ENCODE measurements at regions not wholly inside any gene's neighbourhood (a gene's known extent, or its start where the extent isn't known, plus 50 kb on each side); places are given as distances from the start of the nearest gene placed in this dataset.
"Not testable (repeated sequence)": the region's sequence is repeated elsewhere in the genome, so short reads cannot be mapped to it uniquely, and the experiment has no call there.

DNA sequence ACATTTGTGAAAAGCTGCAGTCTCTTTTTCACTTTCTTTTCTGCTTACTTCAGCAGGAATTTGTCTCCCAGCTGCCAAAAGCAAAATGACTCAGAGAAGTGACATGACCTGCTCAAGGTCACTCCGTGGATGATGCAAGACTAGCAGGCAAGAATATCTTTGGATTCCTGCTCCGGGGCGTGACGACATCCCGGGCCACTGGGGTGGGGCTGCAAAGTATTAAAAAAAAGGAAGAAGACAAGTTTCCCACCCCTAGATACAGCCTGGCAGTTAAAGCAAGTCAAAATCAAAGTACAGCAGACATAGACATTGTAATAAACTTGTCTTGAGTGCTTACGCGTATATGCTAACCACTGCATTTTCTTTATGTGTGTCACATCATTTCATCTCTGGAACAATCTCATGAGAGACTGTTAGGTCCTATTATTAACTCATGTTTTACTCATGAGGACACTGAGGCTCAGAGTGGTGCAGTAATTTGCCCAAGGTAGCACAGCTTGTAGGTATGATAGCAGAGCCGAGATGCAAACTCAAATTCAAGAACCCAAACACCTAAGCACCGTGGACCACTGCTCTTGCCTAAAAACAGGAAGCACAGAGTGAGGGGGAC lies 485.2 kb upstream of the PROK2 start:
- Mint-ChIP-seq H3K27ac (no peak overlapping the region), H3K4me1 (peaks cover 5 to 87% (median 38%) of the 10 kb centered on the region in 4 donors), H3K4me3 (peak overlapping the region in 1 of 4 donors; percentile 31), H3K36me3 (no peaks in the 10 kb centered on the region), H3K27me3 (no peaks in the 10 kb centered on the region), H3K9me3 (no peaks in the 10 kb centered on the region)
- Histone ChIP-seq H3K36me3 (ENCODE audit: control insufficient read depth, insufficient read depth, low read length) (no peaks in the 10 kb centered on the region), H3K4me1 (ENCODE audit: control insufficient read depth, insufficient read depth, low read length, poor library complexity, severe bottlenecking) (peaks cover 30% of the 10 kb centered on the region), H3K4me3 (ENCODE audit: low read depth, low read length) (no peak overlapping the region), H3K27ac (ENCODE audit: insufficient read depth, low read length, poor library complexity, severe bottlenecking) (no peak overlapping the region), H3K27me3 (ENCODE audit: control insufficient read depth, insufficient read depth, low read length) (no peaks in the 10 kb centered on the region), H3K9me3 (ENCODE audit: control insufficient read depth in 2 of 2, low read length in 2 of 2) (no peaks in the 10 kb centered on the region)
- peak in 1 of 3 donors; percentile 41 for DNase-seq
- ATAC-seq (ENCODE audit: low read depth in 2 of 2), result no peak

DNA sequence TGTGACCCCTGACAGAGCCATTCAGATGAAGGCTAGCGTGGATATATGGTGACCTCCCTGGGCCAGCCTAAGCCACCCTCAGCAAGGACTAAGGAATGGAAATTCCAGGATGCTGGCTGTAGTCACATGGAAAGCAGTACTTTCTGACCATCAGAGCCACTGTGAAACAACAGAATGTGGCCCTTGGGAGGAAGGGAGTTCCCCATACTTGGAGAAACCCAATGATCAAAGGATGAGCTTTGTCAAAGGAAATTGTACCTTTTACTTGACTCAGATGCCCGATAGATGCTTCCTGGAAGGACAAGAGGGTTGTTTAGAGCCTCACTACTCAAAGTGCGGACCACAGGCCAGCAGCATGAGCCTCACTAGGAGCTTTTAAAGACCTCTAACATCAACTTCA lies 484.5 kb upstream of the PROK2 start:
- H3K36me3 Mint-ChIP-seq, result no peaks in the 10 kb centered on the region
- H3K27me3 Mint-ChIP-seq, result no peaks in the 10 kb centered on the region
- Histone ChIP-seq H3K36me3 (ENCODE audit: control insufficient read depth, insufficient read depth, low read length) (no peaks in the 10 kb centered on the region), H3K4me3 (ENCODE audit: low read depth, low read length) (no peak overlapping the region), H3K27me3 (ENCODE audit: control insufficient read depth, insufficient read depth, low read length) (no peaks in the 10 kb centered on the region), H3K27ac (ENCODE audit: insufficient read depth, low read length, poor library complexity, severe bottlenecking) (no peak overlapping the region), H3K9me3 (ENCODE audit: control insufficient read depth in 2 of 2, low read length in 2 of 2) (no peaks in the 10 kb centered on the region), H3K4me1 (ENCODE audit: control insufficient read depth, insufficient read depth, low read length, poor library complexity, severe bottlenecking) (peaks cover 25% of the 10 kb centered on the region)
- peak overlapping the region in 1 of 4 donors; percentile 31 for H3K4me3 Mint-ChIP-seq
- DNase-seq (no peak), ATAC-seq (ENCODE audit: low read depth in 2 of 2) (no peak)
- peak overlapping the region in 1 of 3 donors; percentile 27 for H3K27ac Mint-ChIP-seq
- H3K4me1 Mint-ChIP-seq, result peaks cover 5 to 79% (median 32%) of the 10 kb centered on the region in 4 donors
- no peaks in the 10 kb centered on the region for H3K9me3 Mint-ChIP-seq

DNA sequence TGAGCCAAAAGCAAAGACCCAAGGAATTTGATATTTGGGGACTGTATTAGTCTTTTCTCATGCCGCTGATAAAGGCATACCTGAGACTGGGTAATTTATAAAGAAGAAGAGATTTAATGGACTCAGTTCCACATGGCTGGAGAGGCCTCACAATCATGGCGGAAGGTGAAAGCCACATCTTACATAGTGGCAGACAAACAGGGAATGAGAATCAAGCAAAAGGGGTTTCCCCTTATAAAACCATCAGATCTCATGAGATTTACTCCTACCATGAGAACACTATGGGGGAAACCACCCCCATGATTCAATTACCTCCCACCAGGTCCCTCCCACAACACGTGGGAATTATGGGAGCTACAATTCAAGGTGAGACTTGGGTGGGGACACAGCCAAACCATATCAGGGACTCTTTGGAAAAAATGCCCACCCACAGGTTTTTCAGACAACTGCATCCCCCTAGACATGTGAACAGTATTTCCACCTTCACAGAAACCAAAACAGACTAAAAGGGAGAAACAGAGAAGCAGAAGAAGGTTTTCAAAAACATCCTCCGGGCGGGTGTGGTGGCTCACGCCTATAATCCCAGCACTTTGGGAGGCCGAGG lies 482.1 kb upstream of the PROK2 start:
- not testable (repeated sequence) for H3K27me3 ChIP-seq (ENCODE audit: control insufficient read depth, insufficient read depth, low read length); ATAC-seq (ENCODE audit: low read depth in 2 of 2); H3K27me3 Mint-ChIP-seq; H3K9me3 ChIP-seq (ENCODE audit: control insufficient read depth in 2 of 2, low read length in 2 of 2); H3K27ac ChIP-seq (ENCODE audit: insufficient read depth, low read length, poor library complexity, severe bottlenecking); H3K36me3 Mint-ChIP-seq; H3K36me3 ChIP-seq (ENCODE audit: control insufficient read depth, insufficient read depth, low read length); H3K4me3 Mint-ChIP-seq; H3K4me3 ChIP-seq (ENCODE audit: low read depth, low read length); DNase-seq; H3K9me3 Mint-ChIP-seq
- peaks cover 5 to 56% (median 22%) of the 10 kb centered on the region in 4 donors for H3K4me1 Mint-ChIP-seq
- H3K27ac Mint-ChIP-seq, result peak overlapping the region in 2 of 3 donors; percentile 20 to 39
- peaks cover 11% of the 10 kb centered on the region for H3K4me1 ChIP-seq (ENCODE audit: control insufficient read depth, insufficient read depth, low read length, poor library complexity, severe bottlenecking)

DNA sequence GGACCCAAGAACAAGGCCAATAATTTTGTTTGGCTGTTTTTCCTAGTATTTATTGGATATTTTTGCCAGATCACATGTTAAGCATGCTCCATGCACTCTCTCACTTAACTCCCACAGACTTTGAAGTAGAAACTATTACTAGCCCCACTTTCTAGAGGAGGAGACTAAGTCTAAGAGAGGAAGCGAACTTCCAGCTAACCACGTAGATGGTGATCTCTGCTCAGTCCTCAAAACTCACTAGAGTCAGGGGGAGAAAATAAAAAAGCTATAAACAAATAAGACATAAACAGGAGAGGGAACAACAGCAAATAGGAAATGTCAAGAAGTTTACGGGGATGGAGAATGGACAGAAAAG lies 481.0 kb upstream of the PROK2 start:
- H3K4me3 Mint-ChIP-seq, result peak overlapping the region in 1 of 4 donors; percentile 51
- no peak overlapping the region for H3K27ac ChIP-seq (ENCODE audit: insufficient read depth, low read length, poor library complexity, severe bottlenecking)
- H3K36me3 ChIP-seq (ENCODE audit: control insufficient read depth, insufficient read depth, low read length), result no peaks in the 10 kb centered on the region
- ATAC-seq (ENCODE audit: low read depth in 2 of 2), result no peak
- H3K4me3 ChIP-seq (ENCODE audit: low read depth, low read length), result no peak overlapping the region
- no peaks in the 10 kb centered on the region for H3K36me3 Mint-ChIP-seq
- no peaks in the 10 kb centered on the region for H3K9me3 ChIP-seq (ENCODE audit: control insufficient read depth in 2 of 2, low read length in 2 of 2)
- no peaks in the 10 kb centered on the region for H3K27me3 Mint-ChIP-seq
- no peaks in the 10 kb centered on the region for H3K27me3 ChIP-seq (ENCODE audit: control insufficient read depth, insufficient read depth, low read length)
- peaks cover 0 to 1% (median 0%) of the 10 kb centered on the region in 7 donors for H3K9me3 Mint-ChIP-seq
- no peak overlapping the region for H3K27ac Mint-ChIP-seq
- peaks cover 4% of the 10 kb centered on the region for H3K4me1 ChIP-seq (ENCODE audit: control insufficient read depth, insufficient read depth, low read length, poor library complexity, severe bottlenecking)
- DNase-seq, result no peak
- peaks cover 5 to 48% (median 18%) of the 10 kb centered on the region in 4 donors for H3K4me1 Mint-ChIP-seq

DNA sequence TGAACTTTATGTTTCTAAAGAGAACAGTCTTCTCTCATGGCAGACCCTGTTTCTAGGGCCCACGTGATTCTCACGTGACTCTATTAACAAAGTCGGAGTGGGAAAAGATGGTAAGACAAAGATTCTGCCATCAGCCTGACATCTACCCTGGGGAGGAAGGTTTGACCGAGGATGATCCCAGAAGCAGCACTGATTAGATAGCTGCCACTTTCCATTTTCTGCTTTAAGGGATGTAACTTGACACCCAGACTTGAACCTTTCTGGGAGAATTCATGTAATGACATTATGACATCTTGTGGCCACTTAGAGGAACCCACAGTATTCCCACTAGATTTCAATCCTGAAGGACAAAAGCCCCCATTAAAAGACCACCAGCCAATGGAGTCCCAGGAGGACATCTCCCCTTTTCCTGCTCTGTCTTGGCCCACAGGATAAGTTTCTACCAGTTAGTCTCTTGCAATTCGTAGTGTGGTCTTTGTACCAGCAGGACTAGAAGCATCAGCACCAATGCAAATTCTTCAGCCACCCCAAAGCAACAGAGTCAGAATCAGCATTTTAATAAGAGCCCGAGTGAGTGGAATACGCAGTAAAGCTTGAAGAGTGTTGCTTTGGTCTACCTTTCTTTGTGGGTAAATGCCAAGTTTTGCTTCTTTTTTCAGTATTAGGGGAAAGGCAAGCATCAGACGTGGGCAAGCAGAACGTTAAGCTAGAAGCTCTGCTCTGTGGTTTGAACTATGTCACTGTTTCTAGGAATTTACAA lies 480.5 kb upstream of the PROK2 start:
- Histone ChIP-seq H3K27ac (ENCODE audit: insufficient read depth, low read length, poor library complexity, severe bottlenecking) (no peak overlapping the region), H3K9me3 (ENCODE audit: control insufficient read depth in 2 of 2, low read length in 2 of 2) (no peaks in the 10 kb centered on the region), H3K4me1 (ENCODE audit: control insufficient read depth, insufficient read depth, low read length, poor library complexity, severe bottlenecking) (peaks cover 6% of the 10 kb centered on the region), H3K4me3 (ENCODE audit: low read depth, low read length) (no peak overlapping the region), H3K36me3 (ENCODE audit: control insufficient read depth, insufficient read depth, low read length) (no peaks in the 10 kb centered on the region), H3K27me3 (ENCODE audit: control insufficient read depth, insufficient read depth, low read length) (no peaks in the 10 kb centered on the region)
- Mint-ChIP-seq H3K27ac (no peak overlapping the region), H3K4me3 (peak overlapping the region in 1 of 4 donors; percentile 51), H3K27me3 (no peaks in the 10 kb centered on the region), H3K4me1 (peaks cover 5 to 47% (median 17%) of the 10 kb centered on the region in 4 donors), H3K9me3 (peaks cover 0 to 1% (median 0%) of the 10 kb centered on the region in 7 donors), H3K36me3 (no peaks in the 10 kb centered on the region)
- DNase-seq (peak in 1 of 3 donors; percentile 53), ATAC-seq (ENCODE audit: low read depth in 2 of 2) (no peak)

DNA sequence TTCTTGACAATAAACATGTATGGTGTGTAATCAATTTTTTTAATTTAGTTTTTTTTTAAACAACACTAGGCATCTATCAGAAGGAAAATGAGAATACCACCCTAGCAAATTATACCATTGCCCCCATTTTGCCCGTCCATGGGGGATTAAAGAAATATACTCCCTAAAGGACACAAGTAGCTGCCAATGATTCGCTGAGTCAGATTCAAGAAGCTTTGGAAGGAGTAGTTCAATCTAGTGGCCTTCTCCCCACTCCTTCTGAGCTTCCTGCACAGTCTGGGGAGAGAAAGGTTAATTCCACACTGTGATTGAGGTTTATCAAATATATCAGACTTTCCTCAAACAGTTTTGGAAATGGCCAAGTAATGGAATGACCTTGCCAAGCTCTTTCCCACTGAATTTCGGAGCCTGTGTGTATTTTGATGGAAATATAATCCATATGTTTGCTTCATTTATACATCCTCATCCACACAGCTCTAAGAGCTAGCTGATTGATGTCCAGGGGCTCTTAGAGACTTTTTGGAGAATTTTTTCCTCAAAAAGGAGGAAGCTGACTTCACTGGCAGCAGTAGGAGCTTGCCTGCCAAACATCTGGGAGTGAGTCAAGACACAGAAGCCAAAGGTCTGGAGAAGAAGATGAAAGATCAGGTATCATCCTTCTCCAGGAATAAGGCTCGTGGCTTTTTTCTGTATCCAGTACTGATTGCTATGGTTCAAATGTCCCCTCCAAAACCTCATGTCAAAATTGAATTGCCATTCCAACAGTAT lies 478.5 kb upstream of the PROK2 start:
- Mint-ChIP-seq H3K4me3 (no peak overlapping the region), H3K9me3 (peaks cover 0 to 1% (median 0%) of the 10 kb centered on the region in 7 donors), H3K27me3 (peaks cover 4% of the 10 kb centered on the region), H3K36me3 (peaks cover 2% of the 10 kb centered on the region), H3K27ac (peak overlapping the region in 1 of 3 donors; percentile 60), H3K4me1 (peaks cover 10 to 50% (median 22%) of the 10 kb centered on the region in 4 donors)
- Histone ChIP-seq H3K4me3 (ENCODE audit: low read depth, low read length) (no peak overlapping the region), H3K27ac (ENCODE audit: insufficient read depth, low read length, poor library complexity, severe bottlenecking) (no peak overlapping the region), H3K27me3 (ENCODE audit: control insufficient read depth, insufficient read depth, low read length) (no peaks in the 10 kb centered on the region), H3K36me3 (ENCODE audit: control insufficient read depth, insufficient read depth, low read length) (no peaks in the 10 kb centered on the region), H3K9me3 (ENCODE audit: control insufficient read depth in 2 of 2, low read length in 2 of 2) (no peaks in the 10 kb centered on the region), H3K4me1 (ENCODE audit: control insufficient read depth, insufficient read depth, low read length, poor library complexity, severe bottlenecking) (peaks cover 23% of the 10 kb centered on the region)
- ATAC-seq (ENCODE audit: low read depth in 2 of 2), result no peak
- DNase-seq, result no peak

DNA sequence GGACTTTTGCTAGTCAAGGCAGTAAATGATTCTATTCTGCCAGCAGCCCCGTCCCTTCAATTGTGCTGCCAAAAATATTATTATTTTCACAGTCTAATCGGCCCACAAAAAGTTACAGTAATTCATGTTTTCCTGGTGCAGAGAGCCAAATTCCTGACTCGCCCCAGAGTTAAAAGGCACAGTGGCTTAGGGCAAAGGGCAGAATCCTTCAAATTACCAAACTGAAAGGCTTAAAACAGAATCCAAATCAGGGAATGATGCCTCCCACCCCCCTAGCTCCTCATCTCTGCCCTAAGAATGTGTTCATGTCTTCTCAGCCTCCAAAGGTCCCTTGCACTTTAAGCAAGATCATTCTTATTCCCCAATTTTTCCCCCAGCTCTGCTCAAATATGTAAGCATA lies 477.8 kb upstream of the PROK2 start:
- H3K9me3 ChIP-seq (ENCODE audit: control insufficient read depth in 2 of 2, low read length in 2 of 2), result no peaks in the 10 kb centered on the region
- peaks cover 0 to 3% (median 0%) of the 10 kb centered on the region in 7 donors for H3K9me3 Mint-ChIP-seq

More for the DNA sequence above, 477.8 kb upstream of the PROK2 start:
- Mint-ChIP-seq H3K27me3 (peaks cover 4% of the 10 kb centered on the region), H3K36me3 (peaks cover 5% of the 10 kb centered on the region), H3K4me3 (no peak overlapping the region), H3K27ac (peak overlapping the region in 1 of 3 donors; percentile 60), H3K4me1 (peaks cover 10 to 53% (median 26%) of the 10 kb centered on the region in 4 donors)
- Histone ChIP-seq H3K36me3 (ENCODE audit: control insufficient read depth, insufficient read depth, low read length) (no peaks in the 10 kb centered on the region), H3K27ac (ENCODE audit: insufficient read depth, low read length, poor library complexity, severe bottlenecking) (no peak overlapping the region), H3K4me1 (ENCODE audit: control insufficient read depth, insufficient read depth, low read length, poor library complexity, severe bottlenecking) (peaks cover 29% of the 10 kb centered on the region), H3K27me3 (ENCODE audit: control insufficient read depth, insufficient read depth, low read length) (no peaks in the 10 kb centered on the region), H3K4me3 (ENCODE audit: low read depth, low read length) (no peak overlapping the region)
- DNase-seq, result no peak
- no peak for ATAC-seq (ENCODE audit: low read depth in 2 of 2)
